BJ (cell line): ENCODE measurements at regions not wholly inside any gene's neighbourhood (a gene's known extent, or its start where the extent isn't known, plus 50 kb on each side); places are given as distances from the start of the nearest gene placed in this dataset.
"Not testable (repeated sequence)": the region's sequence is repeated elsewhere in the genome, so short reads cannot be mapped to it uniquely, and the experiment has no call there.

Source experiments
- CTCF ChIA-PET: fragments of 350-600 bp; formaldehyde crosslinking; extraction: SDS; loops from one replicate; lab custom pipeline; 2021; ENCODE audit warnings: antibody characterized with exemption, inconsistent platforms; lab: Yijun Ruan, JAX
- POLR2A ChIA-PET: fragments of 300-600 bp; sonication (Branson Sonifier 250); formaldehyde crosslinking; extraction: SDS; loops from one replicate; lab custom pipeline; 2021; ENCODE audit warnings: antibody characterized with exemption; lab: Charles Lee
- DNase-seq: peaks from one replicate; pipeline ENCODE4 v3.0.0-alpha.2; 2011; ENCODE audit warnings: low read depth
- H3K27me3 ChIP-seq: 2 replicates; pipeline ENCODE4 v1.6.0; 2011; ENCODE audit warnings: low read length; ENCODE audit not compliant: control insufficient read depth, insufficient read depth
- H3K36me3 ChIP-seq: 2 replicates; pipeline ENCODE4 v1.5.1; 2011; ENCODE audit warnings: low read length; ENCODE audit not compliant: control insufficient read depth, insufficient read depth
- H3K4me3 ChIP-seq: 2 replicates; pipeline ENCODE4 v1.5.1; 2011; ENCODE audit warnings: low read depth, mild to moderate bottlenecking, control low read depth, low read length
- TF ChIP-seq, protein P1 (sequence below): IDR thresholded peaks from 2 replicates; pipeline ENCODE4 v1.5.1; 2011; ENCODE audit warnings: low read depth, mild to moderate bottlenecking, control low read depth, inconsistent platforms, low read length, moderate library complexity; ENCODE audit not compliant: insufficient read depth

- TF ChIP-seq, protein P1, sequence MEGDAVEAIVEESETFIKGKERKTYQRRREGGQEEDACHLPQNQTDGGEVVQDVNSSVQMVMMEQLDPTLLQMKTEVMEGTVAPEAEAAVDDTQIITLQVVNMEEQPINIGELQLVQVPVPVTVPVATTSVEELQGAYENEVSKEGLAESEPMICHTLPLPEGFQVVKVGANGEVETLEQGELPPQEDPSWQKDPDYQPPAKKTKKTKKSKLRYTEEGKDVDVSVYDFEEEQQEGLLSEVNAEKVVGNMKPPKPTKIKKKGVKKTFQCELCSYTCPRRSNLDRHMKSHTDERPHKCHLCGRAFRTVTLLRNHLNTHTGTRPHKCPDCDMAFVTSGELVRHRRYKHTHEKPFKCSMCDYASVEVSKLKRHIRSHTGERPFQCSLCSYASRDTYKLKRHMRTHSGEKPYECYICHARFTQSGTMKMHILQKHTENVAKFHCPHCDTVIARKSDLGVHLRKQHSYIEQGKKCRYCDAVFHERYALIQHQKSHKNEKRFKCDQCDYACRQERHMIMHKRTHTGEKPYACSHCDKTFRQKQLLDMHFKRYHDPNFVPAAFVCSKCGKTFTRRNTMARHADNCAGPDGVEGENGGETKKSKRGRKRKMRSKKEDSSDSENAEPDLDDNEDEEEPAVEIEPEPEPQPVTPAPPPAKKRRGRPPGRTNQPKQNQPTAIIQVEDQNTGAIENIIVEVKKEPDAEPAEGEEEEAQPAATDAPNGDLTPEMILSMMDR: no peak
- H3K4me3 ChIP-seq: no peak overlapping the region
- H3K27me3 ChIP-seq: no peaks in the 10 kb centered on the region
- ChIA-PET POLR2A (no interaction called here), CTCF (no interaction called here)
- no peak for DNase-seq
- no peaks in the 10 kb centered on the region for H3K36me3 ChIP-seq
Observed at GRCh38 chr9:106487266-106487665, 375.7 kb upstream of the ZNF462 start.

- H3K4me3 ChIP-seq, DNase-seq, POLR2A ChIA-PET, CTCF ChIA-PET, H3K36me3 ChIP-seq, H3K27me3 ChIP-seq: not testable (repeated sequence)
Observed at GRCh38 chr9:106492126-106492525, 370.8 kb upstream of the ZNF462 start.

- TF ChIP-seq, protein P1: no peak
- no peak for DNase-seq
- POLR2A ChIA-PET: no interaction called here
- no peaks in the 10 kb centered on the region for H3K36me3 ChIP-seq
- CTCF ChIA-PET: no interaction called here
- H3K27me3 ChIP-seq: no peaks in the 10 kb centered on the region
- no peak overlapping the region for H3K4me3 ChIP-seq
Observed at GRCh38 chr9:106500171-106500570, 362.8 kb upstream of the ZNF462 start.

- H3K36me3 ChIP-seq, POLR2A ChIA-PET, H3K4me3 ChIP-seq, DNase-seq, H3K27me3 ChIP-seq, CTCF ChIA-PET: not testable (repeated sequence)
Observed at GRCh38 chr9:106501210-106501609, 361.8 kb upstream of the ZNF462 start.

DNA sequence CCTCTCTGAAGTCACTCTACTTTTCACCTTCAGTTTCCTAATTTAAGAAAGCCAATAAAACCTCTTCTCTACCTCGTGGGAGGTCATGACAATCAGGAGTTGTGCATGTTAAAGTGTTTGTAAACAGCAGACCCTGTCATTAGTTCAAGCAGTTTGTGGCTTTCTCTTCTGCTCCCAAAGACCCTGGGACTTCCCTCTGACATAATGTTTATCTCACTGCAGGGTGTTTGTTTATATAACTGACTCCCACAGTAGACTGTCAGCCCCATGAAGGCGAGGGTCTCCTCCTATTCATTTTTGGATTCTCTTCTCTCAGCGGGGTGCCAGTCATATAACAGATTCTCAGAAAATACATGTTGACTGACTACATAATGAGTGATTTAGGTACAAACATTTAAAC, 360.0 kb upstream of the ZNF462 start:
- H3K36me3 ChIP-seq: no peaks in the 10 kb centered on the region
- no peaks in the 10 kb centered on the region for H3K27me3 ChIP-seq
- no peak for DNase-seq
- POLR2A ChIA-PET: no interaction called here
- no peak overlapping the region for H3K4me3 ChIP-seq
- TF ChIP-seq, protein P1: no peak
- CTCF ChIA-PET: no interaction called here

GRCh38 chr9:106503759-106504158, 359.2 kb upstream of the ZNF462 start:
- DNase-seq: no peak
- ChIA-PET POLR2A (no interaction called here), CTCF (no interaction called here)
- no peak overlapping the region for H3K4me3 ChIP-seq
- H3K27me3 ChIP-seq: no peaks in the 10 kb centered on the region
- TF ChIP-seq, protein P1: no peak
- H3K36me3 ChIP-seq: no peaks in the 10 kb centered on the region
